K562 (cell line): ENCODE measurements at regions not wholly inside any gene's neighbourhood (a gene's known extent, or its start where the extent isn't known, plus 50 kb on each side); places are given as distances from the start of the nearest gene placed in this dataset.

Experiments
- ATAC-seq: fragments of 200-7000 bp; cut with Tn5 transposase; 3 replicates; pipeline ENCODE4 v1.9.1; 2020; ENCODE audit warnings: moderate library complexity
- BruUV-seq: library from RNA; stranded (reverse); fragments of 400-500 nt; replicated peaks from 2 replicates; lab custom pipeline; 2021; lab: Mats Ljungman, UMichigan
- CTCF ChIA-PET: fragments of 300-600 bp; formaldehyde crosslinking; extraction: SDS; loops from one replicate; lab custom pipeline; 2021; ENCODE audit warnings: low intra/inter-chr PET ratio; lab: Yijun Ruan, JAX
- POLR2A ChIA-PET: fragments of 300-600, 350-650 bp; sonication (Branson Sonifier 250); formaldehyde crosslinking; extraction: SDS; loops from one replicate; lab custom pipeline; 2021; ENCODE audit warnings: antibody characterized with exemption, inconsistent platforms; lab: Yijun Ruan, JAX
- DNase-seq, 4 experiments: peaks; one replicate each; pipeline versions ENCODE4 v3.0.0 to v3.0.0-alpha.2; 2011 to 2018; ENCODE audit warnings: low spot score in 3 of 4, mixed read lengths in 3 of 4; ENCODE audit errors: extremely low read depth in 1 of 4
- FAIRE-seq: peaks from 2 replicates; lab custom pipeline; 2011; peaks lifted over from hg19 to GRCh38; lab: Jason Lieb, UNC
- H2AFZ ChIP-seq: 2 replicates; pipeline ENCODE4 v1.6.0; 2011; ENCODE audit warnings: low read depth, low read length, control low read depth, inconsistent platforms
- H3K27ac ChIP-seq: fragments of 200-600 bp; 3 replicates; pipeline ENCODE4 v1.8.0; 2011; ENCODE audit warnings: low read depth, mild to moderate bottlenecking, control low read depth, inconsistent platforms, low read length, moderate library complexity, mixed read lengths; ENCODE audit errors: extremely low read depth
- H3K27me3 ChIP-seq, 2 experiments: fragments of 300-600 bp in 1 of 2; 2 replicates in 1 of 2; 3 replicates in 1 of 2; pipeline versions ENCODE4 v1.6.0 to v1.8.0; 2011; ENCODE audit warnings: inconsistent platforms in 2 of 2, low read length in 2 of 2, mild to moderate bottlenecking in 1 of 2, mixed read lengths in 1 of 2, moderate library complexity in 1 of 2; ENCODE audit not compliant: control insufficient read depth in 2 of 2, insufficient read depth in 2 of 2
- H3K36me3 ChIP-seq: fragments of 300-600 bp; 3 replicates; pipeline ENCODE4 v1.8.0; 2011; ENCODE audit warnings: mild to moderate bottlenecking, low read length, inconsistent platforms; ENCODE audit not compliant: control insufficient read depth, insufficient read depth
- H3K4me1 ChIP-seq, 2 experiments: fragments of 200-600 bp in 1 of 2; replicated peaks in 1 of 2; 2 replicates in 1 of 2; 3 replicates in 1 of 2; pipeline versions ENCODE4 v1.5.1 to v1.8.0; 2011; ENCODE audit warnings: inconsistent platforms in 2 of 2, low read length in 2 of 2, mild to moderate bottlenecking in 1 of 2, mixed read lengths in 1 of 2, moderate library complexity in 1 of 2; ENCODE audit not compliant: control insufficient read depth in 2 of 2, insufficient read depth in 2 of 2
- H3K4me2 ChIP-seq: 2 replicates; pipeline ENCODE4 v1.6.1; 2011; ENCODE audit warnings: low read length, control low read depth, inconsistent platforms, mixed read lengths; ENCODE audit not compliant: insufficient read depth
- H3K4me3 ChIP-seq: fragments of 200-600 bp; sonication (generic), shearing (Covaris generic); 2 replicates; pipeline ENCODE4 v1.5.1; 2016; ENCODE audit warnings: control low read depth, inconsistent platforms
- H3K79me2 ChIP-seq: fragments of 200-600 bp; 3 replicates; pipeline ENCODE4 v1.8.0; 2011; ENCODE audit warnings: low read length, inconsistent platforms; ENCODE audit not compliant: control insufficient read depth, insufficient read depth
- H3K9ac ChIP-seq, 2 experiments: 2 replicates each; pipeline versions ENCODE4 v1.6.0 to v1.6.1; 2011; ENCODE audit warnings: low read depth in 2 of 2, low read length in 2 of 2, control low read depth in 1 of 2, inconsistent platforms in 1 of 2, mild to moderate bottlenecking in 1 of 2, mixed read lengths in 1 of 2; ENCODE audit not compliant: insufficient read depth in 1 of 2
- H3K9me1 ChIP-seq: one replicate; pipeline ENCODE4 v1.6.0; 2011; ENCODE audit warnings: inconsistent platforms, mild to moderate bottlenecking, low read length, moderate library complexity; ENCODE audit not compliant: control insufficient read depth, insufficient read depth
- H3K9me3 ChIP-seq: replicated peaks from 2 replicates; pipeline ENCODE4 v1.5.1; 2011; ENCODE audit warnings: low read depth, low read length, inconsistent platforms; ENCODE audit not compliant: control insufficient read depth, insufficient read depth
- H4K20me1 ChIP-seq: replicated peaks from 2 replicates; pipeline ENCODE4 v1.6.1; 2011; ENCODE audit warnings: low read length, inconsistent platforms, mixed read lengths; ENCODE audit not compliant: control insufficient read depth, insufficient read depth
- FOS ChIP-seq: IDR thresholded peaks from 3 replicates; pipeline ENCODE4 v1.6.1; 2011; ENCODE audit not compliant: insufficient read length; ENCODE audit errors: extremely low read depth
- HOMEZ ChIP-seq: fragments of 250-450 bp; sonication (Bioruptor Pico); IDR thresholded peaks from 2 replicates; pipeline ENCODE4 v1.4.0; 2020; ENCODE audit warnings: mild to moderate bottlenecking, moderate library complexity
- MBD1 ChIP-seq: fragments of 250-450 bp; sonication (Bioruptor Pico); IDR thresholded peaks from 2 replicates; pipeline ENCODE4 v1.8.0; 2022; ENCODE audit warnings: inconsistent platforms
- MYBL2 ChIP-seq, 2 experiments: fragments of 450-650 bp in 1 of 2; sonication (generic) in 1 of 2; formaldehyde crosslinking in 1 of 2; IDR thresholded peaks; 2 replicates each; pipeline versions ENCODE4 v1.6.1 to v1.8.1; 2017 to 2022; ENCODE audit warnings: borderline replicate concordance in 1 of 2, inconsistent platforms in 1 of 2, low read depth in 1 of 2, mild to moderate bottlenecking in 1 of 2, missing genetic modification reagents in 1 of 2, moderate library complexity in 1 of 2
- NCOA1 ChIP-seq: fragments of 450-650 bp; IDR thresholded peaks from 2 replicates; pipeline ENCODE4 v1.6.1; 2016; ENCODE audit warnings: low read depth
- RBM22 ChIP-seq: fragments of 200-400 bp; formaldehyde crosslinking; IDR thresholded peaks from 2 replicates; pipeline ENCODE4 v1.6.1; 2018; ENCODE audit warnings: low read length, low read depth; ENCODE audit not compliant: poor library complexity, severe bottlenecking
- RERE ChIP-seq: sonication (generic); formaldehyde crosslinking; IDR thresholded peaks from 2 replicates; pipeline ENCODE4 v1.8.0; 2023; ENCODE audit warnings: missing genetic modification reagents, mild to moderate bottlenecking, borderline replicate concordance
- SAP30 ChIP-seq: fragments of 200-600 bp; sonication (generic); IDR thresholded peaks from 2 replicates; pipeline ENCODE4 v1.6.1; 2012; ENCODE audit warnings: borderline replicate concordance, low read depth, mild to moderate bottlenecking, moderate library complexity, low read length, control low read depth, inconsistent platforms; ENCODE audit not compliant: insufficient read depth, poor library complexity, severe bottlenecking
- THAP7 ChIP-seq: fragments of 250-450 bp; sonication (Bioruptor Pico); IDR thresholded peaks from 2 replicates; pipeline ENCODE4 v1.5.0; 2021
- TOE1 ChIP-seq, 2 experiments: fragments of 450-650 bp in 1 of 2; sonication (generic) in 1 of 2; formaldehyde crosslinking in 1 of 2; IDR thresholded peaks; 2 replicates each; pipeline versions ENCODE4 v1.7.1 to v1.8.0; 2016 to 2022; ENCODE audit warnings: borderline replicate concordance in 2 of 2, mild to moderate bottlenecking in 2 of 2, antibody characterized with exemption in 1 of 2, inconsistent platforms in 1 of 2, low read depth in 1 of 2, missing genetic modification reagents in 1 of 2, moderate library complexity in 1 of 2
- ZNF224 ChIP-seq: sonication (generic); formaldehyde crosslinking; IDR thresholded peaks from 2 replicates; pipeline ENCODE4 v1.8.0; 2022; ENCODE audit warnings: mild to moderate bottlenecking, missing genetic modification reagents
- WGBS: fragments of 100-300 bp; shearing (Covaris generic); methylation state at CpG from one replicate; pipeline ENCODE4 v1.1.6; 2016; ENCODE audit warnings: low coverage, mixed read lengths; ENCODE audit not compliant: insufficient coverage; ENCODE audit errors: missing lambda C conversion rate; 5-methylcytosine and 5-hydroxymethylcytosine counted together
- in situ Hi-C: fragments of 300-500 bp; cut with MboI; formaldehyde crosslinking; loops from 4 replicates; pipeline ENCODE4 v1.15.0; 2018; ENCODE audit warnings: inconsistent platforms, mixed read lengths
- intact Hi-C: fragments of 100-400 bp; cut with micrococcal nuclease; formaldehyde crosslinking; loops from 2 replicates; pipeline ENCODE4 v1.14.2; 2022

GRCh38 chr4:120352739-120353138 lies 286.1 kb upstream of the MAD2L1 start:
- no peak overlapping the region for H3K4me2 ChIP-seq
- WGBS: 0% methylated on average over 1 of the region's 1 CpG
- in situ Hi-C loops (no loop called here), intact Hi-C loops (no loop called here)
- H3K27ac ChIP-seq: no peak overlapping the region
- no TSS peak for BruUV-seq
- H3K9ac ChIP-seq: no peak overlapping the region
- no peaks in the 10 kb centered on the region for H3K4me1 ChIP-seq
- no peak for ATAC-seq
- H4K20me1 ChIP-seq: no peaks in the 10 kb centered on the region
- H3K27me3 ChIP-seq: no peaks in the 10 kb centered on the region
- POLR2A ChIA-PET: no interaction called here
- DNase-seq: no peak
- CTCF ChIA-PET: no interaction called here
- no peaks in the 10 kb centered on the region for H3K36me3 ChIP-seq
- no peaks in the 10 kb centered on the region for H3K79me2 ChIP-seq
- no peak overlapping the region for H2AFZ ChIP-seq
- H3K9me1 ChIP-seq: no peaks in the 10 kb centered on the region
- no peak for FAIRE-seq
- H3K4me3 ChIP-seq: no peak overlapping the region
- no peaks in the 10 kb centered on the region for H3K9me3 ChIP-seq
- no peak for TF ChIP-seq HOMEZ (CRISPR knock-in tag)
- TF ChIP-seq RBM22: no peak
- no peak for TF ChIP-seq NCOA1
- TF ChIP-seq THAP7 (CRISPR knock-in tag): no peak
- no peak for TF ChIP-seq SAP30
- TF ChIP-seq RERE: no peak
- no peak for TF ChIP-seq TOE1 (IDR thresholded peaks at IDR 0.05; ENCODE audit: borderline replicate concordance)
- TF ChIP-seq TOE1 (CRISPR knock-in tag; IDR thresholded peaks at IDR 0.05; ENCODE audit: borderline replicate concordance, low read depth): no peak
- no peak for TF ChIP-seq FOS
- TF ChIP-seq MBD1 (CRISPR knock-in tag): no peak
- no peak for TF ChIP-seq MYBL2 (IDR thresholded peaks at IDR 0.05; ENCODE audit: low read depth)
- TF ChIP-seq MYBL2 (CRISPR knock-in tag; IDR thresholded peaks at IDR 0.05; ENCODE audit: borderline replicate concordance): no peak
- no peak for TF ChIP-seq ZNF224
